Peyer's patch (tissue), 4 donors: ENCODE measurements at regions not wholly inside any gene's neighbourhood (a gene's known extent, or its start where the extent isn't known, plus 50 kb on each side); places are given as distances from the start of the nearest gene placed in this dataset.

ENCODE experiments used
- DNase-seq, 3 donors: peaks; one replicate each; pipeline ENCODE4 v3.0.0-alpha.2; 2017 to 2019
- H3K27ac ChIP-seq, 4 donors: fragments of 200-600 bp; sonication (generic); one replicate each; pipeline ENCODE4 v1.5.1; 2016 to 2019
- H3K27me3 ChIP-seq, 2 donors: fragments of 200-600 bp; sonication (generic); one replicate each; pipeline ENCODE4 v1.5.1; 2019
- H3K36me3 ChIP-seq, 3 donors: fragments of 200-600 bp; sonication (generic); one replicate each; pipeline ENCODE4 v1.5.1; 2016 to 2019
- H3K4me1 ChIP-seq, 4 donors: fragments of 200-600 bp; sonication (generic); one replicate each; pipeline ENCODE4 v1.5.1; 2016 to 2019
- H3K4me3 ChIP-seq, 4 donors: fragments of 200-600 bp; sonication (generic); 1 replicate in 3 of 4; 2 replicates in 1 of 4; pipeline ENCODE4 v1.5.1; 2016 to 2019; ENCODE audit warnings: mild to moderate bottlenecking in 1 of 4
- H3K9me3 ChIP-seq, 4 donors: fragments of 200-600 bp; sonication (generic); one replicate each; pipeline ENCODE4 v1.5.1; 2016 to 2019; ENCODE audit warnings: mild to moderate bottlenecking in 1 of 4
- POLR2A ChIP-seq, 2 donors: fragments of 450-650 bp; IDR thresholded peaks; one replicate each; pipeline ENCODE4 v1.5.1; 2017; ENCODE audit warnings: antibody characterized with exemption in 2 of 2, mild to moderate bottlenecking in 2 of 2, moderate library complexity in 2 of 2
- TF ChIP-seq, protein P1 (sequence below), 6 experiments: fragments of 450-650 bp in 4 of 6; fragments of 200-600 bp in 2 of 6; sonication (generic) in 1 of 6; IDR thresholded peaks; one replicate each; pipeline ENCODE4 v1.5.1; 2017 to 2019; ENCODE audit warnings: antibody characterized with exemption in 6 of 6, mild to moderate bottlenecking in 3 of 6, moderate library complexity in 1 of 6

DNA sequence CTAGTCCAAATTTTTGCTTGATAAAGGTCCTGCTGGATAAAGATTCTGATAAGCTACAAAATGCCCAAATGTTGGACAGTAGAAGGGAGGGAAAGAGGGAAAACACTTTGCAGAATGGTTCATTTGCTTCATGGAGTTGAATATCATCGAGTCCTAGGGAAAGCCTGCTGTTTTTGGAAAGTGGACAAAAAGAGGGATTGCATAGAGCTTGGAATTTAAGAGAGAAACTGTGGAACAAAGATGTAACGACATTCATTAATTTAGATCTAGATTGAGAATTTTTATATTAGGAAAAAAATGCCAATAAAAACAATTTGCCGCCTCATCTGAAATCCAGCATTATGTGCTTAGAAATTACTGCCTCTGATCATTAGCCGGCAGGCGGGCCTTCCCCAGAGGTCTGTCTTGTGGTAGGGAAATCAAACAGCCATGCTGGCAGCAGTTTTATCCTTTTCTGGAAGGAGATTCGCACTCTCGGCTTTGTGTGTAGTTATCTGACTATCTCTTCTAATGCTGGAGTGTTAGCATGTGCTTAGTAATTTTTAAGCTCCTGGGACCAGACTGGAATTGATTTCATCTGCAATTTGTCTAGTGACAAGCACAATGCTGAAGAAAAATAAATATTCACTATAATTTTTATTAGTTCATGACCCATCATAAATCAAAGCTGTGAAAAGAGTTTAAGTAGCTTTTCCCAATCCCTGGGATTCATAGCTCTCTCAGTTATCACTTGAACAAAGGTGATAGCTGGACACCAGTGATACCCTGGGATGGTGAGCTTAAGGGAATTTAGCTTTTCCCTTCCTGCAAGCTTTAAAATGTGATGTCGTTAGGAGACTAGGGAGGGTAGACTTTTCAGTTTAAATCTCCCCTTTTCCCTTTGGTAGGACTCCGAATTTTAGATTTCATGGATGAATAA lies 329.5 kb downstream of the PRL start:
- Histone ChIP-seq H3K4me1 (no peaks in the 10 kb centered on the region), H3K36me3 (no peaks in the 10 kb centered on the region), H3K9me3 (no peaks in the 10 kb centered on the region), H3K27me3 (no peaks in the 10 kb centered on the region), H3K4me3 (no peak overlapping the region), H3K27ac (no peak overlapping the region)
- TF ChIP-seq POLR2A (IDR thresholded peaks at IDR 0.05): no peak
- TF ChIP-seq, protein P1, sequence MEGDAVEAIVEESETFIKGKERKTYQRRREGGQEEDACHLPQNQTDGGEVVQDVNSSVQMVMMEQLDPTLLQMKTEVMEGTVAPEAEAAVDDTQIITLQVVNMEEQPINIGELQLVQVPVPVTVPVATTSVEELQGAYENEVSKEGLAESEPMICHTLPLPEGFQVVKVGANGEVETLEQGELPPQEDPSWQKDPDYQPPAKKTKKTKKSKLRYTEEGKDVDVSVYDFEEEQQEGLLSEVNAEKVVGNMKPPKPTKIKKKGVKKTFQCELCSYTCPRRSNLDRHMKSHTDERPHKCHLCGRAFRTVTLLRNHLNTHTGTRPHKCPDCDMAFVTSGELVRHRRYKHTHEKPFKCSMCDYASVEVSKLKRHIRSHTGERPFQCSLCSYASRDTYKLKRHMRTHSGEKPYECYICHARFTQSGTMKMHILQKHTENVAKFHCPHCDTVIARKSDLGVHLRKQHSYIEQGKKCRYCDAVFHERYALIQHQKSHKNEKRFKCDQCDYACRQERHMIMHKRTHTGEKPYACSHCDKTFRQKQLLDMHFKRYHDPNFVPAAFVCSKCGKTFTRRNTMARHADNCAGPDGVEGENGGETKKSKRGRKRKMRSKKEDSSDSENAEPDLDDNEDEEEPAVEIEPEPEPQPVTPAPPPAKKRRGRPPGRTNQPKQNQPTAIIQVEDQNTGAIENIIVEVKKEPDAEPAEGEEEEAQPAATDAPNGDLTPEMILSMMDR (IDR thresholded peaks at IDR 0.05): no peak
- DNase-seq: no peak

DNA sequence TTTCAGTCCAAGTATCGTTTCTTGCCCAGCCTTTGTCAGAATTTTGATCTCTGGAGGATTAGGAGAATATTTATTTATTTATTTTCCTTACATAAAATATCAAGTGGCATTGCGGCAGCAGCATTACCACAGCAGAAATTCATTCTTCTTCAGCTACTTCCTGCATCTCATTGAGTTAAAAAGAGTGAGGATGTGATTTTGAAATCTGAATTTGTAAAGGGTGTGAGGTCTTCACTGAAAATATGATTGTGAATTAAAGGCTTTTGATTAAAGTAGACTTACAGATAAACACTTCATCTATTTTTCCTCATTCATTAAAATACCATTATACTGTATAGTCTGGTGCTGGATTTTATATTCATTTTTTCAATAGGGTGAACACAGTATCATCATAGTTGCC lies 328.4 kb downstream of the PRL start:
- no peak overlapping the region for H3K27ac ChIP-seq
- no peaks in the 10 kb centered on the region for H3K4me1 ChIP-seq
- TF ChIP-seq, protein P1 (IDR thresholded peaks at IDR 0.05): no peak
- TF ChIP-seq POLR2A (IDR thresholded peaks at IDR 0.05): no peak

DNA sequence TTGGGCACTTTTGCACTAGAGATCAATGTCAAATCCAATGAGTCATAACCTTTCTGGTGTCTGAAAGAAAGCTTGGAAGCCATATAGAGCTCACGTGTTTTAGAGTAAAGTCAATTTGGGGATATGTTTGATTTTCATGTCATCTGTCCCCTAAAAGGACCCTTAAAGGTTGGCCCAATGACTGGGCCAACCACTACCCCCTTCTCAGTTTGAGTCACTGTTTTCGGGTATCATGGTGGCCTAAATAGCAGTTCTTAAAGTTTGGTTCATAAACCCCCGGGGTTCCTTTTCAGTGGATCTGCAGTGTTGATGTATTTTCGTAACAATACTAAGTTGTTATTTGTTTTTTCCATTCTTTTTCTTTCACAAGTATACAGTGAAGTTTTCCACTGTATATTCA lies 327.6 kb downstream of the PRL start:
- Histone ChIP-seq H3K4me3 (no peak overlapping the region), H3K4me1 (no peaks in the 10 kb centered on the region), H3K9me3 (no peaks in the 10 kb centered on the region), H3K27ac (no peak overlapping the region), H3K36me3 (no peaks in the 10 kb centered on the region), H3K27me3 (no peaks in the 10 kb centered on the region)
- TF ChIP-seq, protein P1 (IDR thresholded peaks at IDR 0.05): no peak
- TF ChIP-seq POLR2A (IDR thresholded peaks at IDR 0.05): no peak
- no peak for DNase-seq

More for the DNA sequence above, 328.4 kb downstream of the PRL start:
- Histone ChIP-seq H3K27me3 (no peaks in the 10 kb centered on the region), H3K36me3 (no peaks in the 10 kb centered on the region), H3K9me3 (no peaks in the 10 kb centered on the region), H3K4me3 (no peak overlapping the region)
- no peak for DNase-seq

DNA sequence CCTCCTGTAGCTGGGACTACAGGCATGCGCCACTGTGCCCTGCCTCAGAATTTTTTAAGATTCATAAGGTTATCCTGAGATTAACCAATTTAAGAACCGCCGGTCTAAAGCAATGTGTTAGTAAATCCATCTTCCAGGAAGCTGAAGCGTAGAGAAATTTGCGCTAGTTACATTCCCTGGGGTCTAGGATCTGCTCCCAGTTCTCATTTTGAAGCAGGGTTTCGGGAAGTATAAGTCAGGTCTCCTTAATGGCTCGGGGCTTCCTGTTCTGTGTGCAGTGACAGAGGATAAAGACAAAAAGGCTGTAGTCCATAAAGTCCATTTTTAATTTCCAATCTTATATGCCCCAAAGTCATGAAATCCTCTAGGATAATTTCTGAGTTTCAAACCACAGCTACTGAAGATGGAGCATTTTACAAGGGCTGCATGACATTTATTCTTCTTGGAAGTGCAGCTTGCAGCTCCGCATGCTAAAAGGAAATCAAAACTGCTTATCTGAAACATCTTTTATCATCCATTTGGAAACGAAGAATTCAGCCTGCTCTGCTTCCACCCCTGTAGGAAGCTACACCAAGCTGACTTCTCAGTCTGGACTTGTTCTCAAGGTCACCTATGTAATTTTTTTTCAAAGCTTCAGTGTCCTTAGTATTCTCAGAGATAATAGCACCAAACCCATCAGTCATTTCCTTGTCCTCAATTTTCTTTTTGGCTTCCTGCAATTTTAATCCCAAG lies 326.1 kb downstream of the PRL start:
- H3K27me3 ChIP-seq: no peaks in the 10 kb centered on the region
- DNase-seq: no peak
- H3K9me3 ChIP-seq: no peaks in the 10 kb centered on the region
- no peaks in the 10 kb centered on the region for H3K4me1 ChIP-seq
- TF ChIP-seq POLR2A (IDR thresholded peaks at IDR 0.05): no peak
- TF ChIP-seq, protein P1 (IDR thresholded peaks at IDR 0.05): no peak
- H3K27ac ChIP-seq: no peak overlapping the region
- no peaks in the 10 kb centered on the region for H3K36me3 ChIP-seq
- H3K4me3 ChIP-seq: no peak overlapping the region

DNA sequence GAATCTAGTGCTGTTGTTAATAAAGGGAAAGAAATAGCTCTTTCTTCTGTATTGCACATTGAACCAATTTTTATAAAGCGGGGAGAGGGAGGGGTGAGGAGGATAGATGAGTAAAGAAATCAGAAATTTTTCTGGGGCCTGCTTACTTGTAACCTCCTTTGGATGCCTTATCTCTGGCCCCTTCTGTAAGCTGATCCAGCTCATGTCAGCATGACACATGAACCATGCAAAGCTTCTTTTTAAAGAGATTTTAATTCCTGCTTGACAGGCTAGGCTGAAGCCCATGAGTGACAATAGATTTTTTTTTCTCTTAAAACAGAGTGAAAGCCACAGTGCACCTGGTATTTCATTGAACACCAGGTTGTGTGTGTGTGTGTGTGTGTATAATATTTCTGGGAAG lies 325.3 kb downstream of the PRL start:
- TF ChIP-seq, protein P1 (IDR thresholded peaks at IDR 0.05): no peak
- no peak for TF ChIP-seq POLR2A (IDR thresholded peaks at IDR 0.05)
- no peak overlapping the region for H3K27ac ChIP-seq
- no peak for DNase-seq

More for the DNA sequence above, 325.3 kb downstream of the PRL start:
- Histone ChIP-seq H3K4me1 (no peaks in the 10 kb centered on the region), H3K9me3 (no peaks in the 10 kb centered on the region), H3K36me3 (no peaks in the 10 kb centered on the region), H3K4me3 (no peak overlapping the region), H3K27me3 (no peaks in the 10 kb centered on the region)
